ENCODE measurements at regions not wholly inside any gene's neighbourhood (a gene's known extent, or its start where the extent isn't known, plus 50 kb on each side); places are given as distances from the start of the nearest gene placed in this dataset.
"Not testable (repeated sequence)": the region's sequence is repeated elsewhere in the genome, so short reads cannot be mapped to it uniquely, and the experiment has no call there.

DNA sequence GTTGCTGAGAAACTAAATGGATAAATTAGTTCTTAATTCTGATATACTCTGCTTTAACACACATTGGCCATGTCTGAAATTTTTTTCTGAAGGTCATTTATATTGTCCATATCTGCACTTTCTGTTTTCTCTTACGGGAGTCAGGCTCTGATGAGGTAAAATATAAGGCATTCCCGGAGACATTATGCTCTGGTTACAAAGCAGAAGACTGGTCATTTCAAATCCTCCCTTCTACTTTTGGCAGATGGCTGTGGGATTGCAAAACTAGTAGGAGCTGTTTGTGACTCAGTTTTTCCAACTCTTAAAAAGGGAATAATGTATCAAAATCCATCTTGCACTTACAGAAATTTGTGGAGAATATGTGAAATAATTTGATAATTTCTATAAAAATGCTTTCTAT is 92.2 kb upstream of the CPHXL start:
- Histone ChIP-seq H3K9me3 (ENCODE audit: insufficient read depth, low read depth, low read length) (no peaks in the 10 kb centered on the region), H2AFZ (ENCODE audit: low read length) (no peak overlapping the region), H3K4me2 (ENCODE audit: low read depth, low read length, poor library complexity, severe bottlenecking) (no peak overlapping the region), H3K4me1 (ENCODE audit: insufficient read depth, low read length, poor library complexity, severe bottlenecking) (no peaks in the 10 kb centered on the region), H3K4me3 (ENCODE audit: low read length, poor library complexity, severe bottlenecking) (no peak overlapping the region), H3K36me3 (ENCODE audit: insufficient read depth, low read length) (no peaks in the 10 kb centered on the region), H3K27me3 (ENCODE audit: insufficient read depth, low read length, poor library complexity, severe bottlenecking) (no peaks in the 10 kb centered on the region), H4K20me1 (ENCODE audit: insufficient read depth, low read length, poor library complexity, severe bottlenecking) (no peaks in the 10 kb centered on the region), H3F3A (ENCODE audit: low read depth) (no peaks in the 10 kb centered on the region), H3K79me2 (ENCODE audit: insufficient read depth, low read length) (no peaks in the 10 kb centered on the region), H3K9me2 (replicated peaks; ENCODE audit: low read depth, low read length) (no peaks in the 10 kb centered on the region), H3K9ac (ENCODE audit: low read depth, low read length, poor library complexity, severe bottlenecking) (no peak overlapping the region)
- TF ChIP-seq EZH2phosphoT487 (IDR thresholded peaks at IDR 0.05; ENCODE audit: borderline replicate concordance) (no peak), CTCF (conservative IDR thresholded peaks at IDR 0.05; ENCODE audit: low read length) (no peak)

GRCh38 chr16:75820672-75821071 is 94.4 kb upstream of the CPHXL start:
- TF ChIP-seq CTCF (conservative IDR thresholded peaks at IDR 0.05; ENCODE audit: low read length), result no peak
- no peak for TF ChIP-seq EZH2phosphoT487 (IDR thresholded peaks at IDR 0.05; ENCODE audit: borderline replicate concordance)
- H3K27me3 ChIP-seq (ENCODE audit: insufficient read depth, low read length, poor library complexity, severe bottlenecking), result no peaks in the 10 kb centered on the region
- H3K4me1 ChIP-seq (ENCODE audit: insufficient read depth, low read length, poor library complexity, severe bottlenecking), result no peaks in the 10 kb centered on the region
- no peaks in the 10 kb centered on the region for H3K79me2 ChIP-seq (ENCODE audit: insufficient read depth, low read length)
- H4K20me1 ChIP-seq (ENCODE audit: insufficient read depth, low read length, poor library complexity, severe bottlenecking), result no peaks in the 10 kb centered on the region
- no peak overlapping the region for H3K4me3 ChIP-seq (ENCODE audit: low read length, poor library complexity, severe bottlenecking)
- H3K36me3 ChIP-seq (ENCODE audit: insufficient read depth, low read length), result no peaks in the 10 kb centered on the region
- H2AFZ ChIP-seq (ENCODE audit: low read length), result no peak overlapping the region
- H3K4me2 ChIP-seq (ENCODE audit: low read depth, low read length, poor library complexity, severe bottlenecking), result no peak overlapping the region
- H3K9ac ChIP-seq (ENCODE audit: low read depth, low read length, poor library complexity, severe bottlenecking), result no peak overlapping the region
- H3K9me2 ChIP-seq (replicated peaks; ENCODE audit: low read depth, low read length), result no peaks in the 10 kb centered on the region
- H3F3A ChIP-seq (ENCODE audit: low read depth), result no peaks in the 10 kb centered on the region
- H3K9me3 ChIP-seq (ENCODE audit: insufficient read depth, low read depth, low read length), result no peaks in the 10 kb centered on the region

DNA sequence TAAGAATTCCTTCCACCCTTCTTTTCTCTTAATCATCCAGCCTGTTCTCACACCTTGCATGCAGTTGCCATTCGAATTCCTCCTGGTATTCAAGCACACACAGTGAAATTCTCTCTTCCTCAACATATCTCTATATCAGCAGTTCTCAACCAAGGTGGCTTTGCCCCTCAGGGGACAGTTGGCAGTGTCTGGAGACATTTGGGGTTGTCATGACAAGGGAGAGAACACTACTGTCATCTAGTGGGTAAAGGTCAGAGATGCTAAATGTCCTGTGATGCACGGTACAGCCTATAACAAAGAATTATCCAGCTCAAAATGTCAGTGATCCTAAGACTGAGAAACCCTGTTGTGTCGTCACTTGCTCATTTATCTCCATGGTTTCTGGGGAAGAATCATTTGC is 94.8 kb upstream of the CPHXL start:
- no peak overlapping the region for H3K4me2 ChIP-seq (ENCODE audit: low read depth, low read length, poor library complexity, severe bottlenecking)
- TF ChIP-seq EZH2phosphoT487 (IDR thresholded peaks at IDR 0.05; ENCODE audit: borderline replicate concordance) (no peak), CTCF (conservative IDR thresholded peaks at IDR 0.05; ENCODE audit: low read length) (no peak)

DNA sequence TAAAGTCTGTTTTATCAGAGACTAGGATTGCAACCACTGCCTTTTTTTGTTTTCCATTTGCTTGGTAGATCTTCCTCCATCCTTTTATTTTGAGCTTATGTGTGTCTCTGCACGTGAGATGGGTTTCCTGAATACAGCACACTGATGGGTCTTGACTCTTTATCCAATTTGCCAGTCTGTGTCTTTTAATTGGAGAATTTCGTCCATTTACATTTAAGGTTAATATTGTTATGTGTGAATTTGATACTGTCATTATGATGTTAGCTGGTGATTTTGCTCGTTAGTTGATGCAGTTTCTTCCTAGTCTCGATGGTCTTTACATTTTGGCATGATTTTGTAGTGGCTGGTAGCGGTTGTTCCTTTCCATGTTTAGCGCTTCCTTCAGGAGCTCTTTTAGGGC is 99.5 kb upstream of the CPHXL start:
- not testable (repeated sequence) for H4K20me1 ChIP-seq (ENCODE audit: insufficient read depth, low read length, poor library complexity, severe bottlenecking); H2AFZ ChIP-seq (ENCODE audit: low read length); H3F3A ChIP-seq (ENCODE audit: low read depth); H3K4me2 ChIP-seq (ENCODE audit: low read depth, low read length, poor library complexity, severe bottlenecking); H3K9me2 ChIP-seq (replicated peaks; ENCODE audit: low read depth, low read length); H3K9me3 ChIP-seq (ENCODE audit: insufficient read depth, low read depth, low read length); H3K79me2 ChIP-seq (ENCODE audit: insufficient read depth, low read length); H3K4me3 ChIP-seq (ENCODE audit: low read length, poor library complexity, severe bottlenecking); H3K36me3 ChIP-seq (ENCODE audit: insufficient read depth, low read length); H3K27me3 ChIP-seq (ENCODE audit: insufficient read depth, low read length, poor library complexity, severe bottlenecking); H3K9ac ChIP-seq (ENCODE audit: low read depth, low read length, poor library complexity, severe bottlenecking); H3K4me1 ChIP-seq (ENCODE audit: insufficient read depth, low read length, poor library complexity, severe bottlenecking)

More for the DNA sequence above, 94.8 kb upstream of the CPHXL start:
- no peaks in the 10 kb centered on the region for H3K27me3 ChIP-seq (ENCODE audit: insufficient read depth, low read length, poor library complexity, severe bottlenecking)
- H4K20me1 ChIP-seq (ENCODE audit: insufficient read depth, low read length, poor library complexity, severe bottlenecking), result no peaks in the 10 kb centered on the region
- no peaks in the 10 kb centered on the region for H3F3A ChIP-seq (ENCODE audit: low read depth)
- H3K79me2 ChIP-seq (ENCODE audit: insufficient read depth, low read length), result no peaks in the 10 kb centered on the region
- H3K4me1 ChIP-seq (ENCODE audit: insufficient read depth, low read length, poor library complexity, severe bottlenecking), result no peaks in the 10 kb centered on the region
- H3K36me3 ChIP-seq (ENCODE audit: insufficient read depth, low read length), result no peaks in the 10 kb centered on the region
- H3K9ac ChIP-seq (ENCODE audit: low read depth, low read length, poor library complexity, severe bottlenecking), result no peak overlapping the region
- H3K9me2 ChIP-seq (replicated peaks; ENCODE audit: low read depth, low read length), result no peaks in the 10 kb centered on the region
- H3K4me3 ChIP-seq (ENCODE audit: low read length, poor library complexity, severe bottlenecking), result no peak overlapping the region
- no peak overlapping the region for H2AFZ ChIP-seq (ENCODE audit: low read length)
- no peaks in the 10 kb centered on the region for H3K9me3 ChIP-seq (ENCODE audit: insufficient read depth, low read depth, low read length)

- H3K27me3 ChIP-seq (ENCODE audit: insufficient read depth, low read length, poor library complexity, severe bottlenecking); H3K4me1 ChIP-seq (ENCODE audit: insufficient read depth, low read length, poor library complexity, severe bottlenecking); H3K36me3 ChIP-seq (ENCODE audit: insufficient read depth, low read length); H3F3A ChIP-seq (ENCODE audit: low read depth); H3K4me2 ChIP-seq (ENCODE audit: low read depth, low read length, poor library complexity, severe bottlenecking); H3K79me2 ChIP-seq (ENCODE audit: insufficient read depth, low read length); H3K9me2 ChIP-seq (replicated peaks; ENCODE audit: low read depth, low read length); H3K9me3 ChIP-seq (ENCODE audit: insufficient read depth, low read depth, low read length); H3K4me3 ChIP-seq (ENCODE audit: low read length, poor library complexity, severe bottlenecking); H4K20me1 ChIP-seq (ENCODE audit: insufficient read depth, low read length, poor library complexity, severe bottlenecking); H3K9ac ChIP-seq (ENCODE audit: low read depth, low read length, poor library complexity, severe bottlenecking); H2AFZ ChIP-seq (ENCODE audit: low read length): not testable (repeated sequence)
Observed at GRCh38 chr16:75827372-75828038, 101.2 kb upstream of the CPHXL start.

Data from Loucy (cell line).